SU-DHL-6 (cell line): ENCODE measurements at regions not wholly inside any gene's neighbourhood (a gene's known extent, or its start where the extent isn't known, plus 50 kb on each side); places are given as distances from the start of the nearest gene placed in this dataset.

ENCODE experiments used
- CTCF ChIP-seq: fragments of 200-600 bp; sonication (generic); IDR thresholded peaks from one replicate; pipeline ENCODE4 v1.5.1; 2017; ENCODE audit warnings: antibody characterized with exemption, mild to moderate bottlenecking, low read length, moderate library complexity; ENCODE audit not compliant: insufficient read depth, poor library complexity, severe bottlenecking
- EZH2phosphoT487 ChIP-seq: fragments of 200-600 bp; sonication (generic), shearing (Covaris generic); conservative IDR thresholded peaks from 2 replicates; pipeline ENCODE4 v1.6.1; 2018; ENCODE audit warnings: mild to moderate bottlenecking, antibody characterized with exemption, low read length, moderate library complexity, mixed read lengths

- TF ChIP-seq CTCF, result no peak
- TF ChIP-seq EZH2phosphoT487, result no peak
These were observed 100.4 kb downstream of the CBLL2 start for GRCh38 chrX:22373094-22373493.
